ENCODE measurements at regions not wholly inside any gene's neighbourhood (a gene's known extent, or its start where the extent isn't known, plus 50 kb on each side); places are given as distances from the start of the nearest gene placed in this dataset.
A peak's percentile ranks its signal among the peaks of the same experiment; 100 is the strongest.

GRCh38 chr12:47553266-47553665, 152.6 kb downstream of the RPAP3 start:
- Mint-ChIP-seq H3K27me3 (ENCODE audit: unreplicated experiment) (peaks cover 7% of the 10 kb centered on the region), H3K36me3 (ENCODE audit: unreplicated experiment) (no peaks in the 10 kb centered on the region), H3K4me3 (ENCODE audit: unreplicated experiment) (no peak overlapping the region), H3K27ac (ENCODE audit: unreplicated experiment) (no peak overlapping the region), H3K4me1 (ENCODE audit: unreplicated experiment) (peaks cover 4% of the 10 kb centered on the region), H3K9me3 (ENCODE audit: unreplicated experiment) (peaks cover 12% of the 10 kb centered on the region)
- DNase-seq (ENCODE audit: extremely low spot score, unreplicated experiment), result no peak
- no peak for TF ChIP-seq CTCF (IDR thresholded peaks at IDR 0.05)

GRCh38 chr12:47551426-47551851, 154.4 kb downstream of the RPAP3 start:
- Mint-ChIP-seq H3K9me3 (ENCODE audit: unreplicated experiment) (peaks cover 12% of the 10 kb centered on the region), H3K36me3 (ENCODE audit: unreplicated experiment) (no peaks in the 10 kb centered on the region), H3K27ac (ENCODE audit: unreplicated experiment) (no peak overlapping the region), H3K4me1 (ENCODE audit: unreplicated experiment) (peaks cover 4% of the 10 kb centered on the region), H3K27me3 (ENCODE audit: unreplicated experiment) (no peaks in the 10 kb centered on the region), H3K4me3 (ENCODE audit: unreplicated experiment) (no peak overlapping the region)
- DNase-seq (ENCODE audit: extremely low spot score, unreplicated experiment), result no peak
- TF ChIP-seq CTCF (IDR thresholded peaks at IDR 0.05), result no peak

- no peaks in the 10 kb centered on the region for H3K27me3 Mint-ChIP-seq (ENCODE audit: unreplicated experiment)
- peaks cover 4% of the 10 kb centered on the region for H3K4me1 Mint-ChIP-seq (ENCODE audit: unreplicated experiment)
- no peak for DNase-seq (ENCODE audit: extremely low spot score, unreplicated experiment)
- no peak overlapping the region for H3K27ac Mint-ChIP-seq (ENCODE audit: unreplicated experiment)
- TF ChIP-seq CTCF (IDR thresholded peaks at IDR 0.05), result no peak
- H3K9me3 Mint-ChIP-seq (ENCODE audit: unreplicated experiment), result peaks cover 12% of the 10 kb centered on the region
- H3K4me3 Mint-ChIP-seq (ENCODE audit: unreplicated experiment), result no peak overlapping the region
- no peaks in the 10 kb centered on the region for H3K36me3 Mint-ChIP-seq (ENCODE audit: unreplicated experiment)
These were observed 156.6 kb downstream of the RPAP3 start for GRCh38 chr12:47549258-47549657.

- DNase-seq (ENCODE audit: extremely low spot score, unreplicated experiment), result no peak
- no peak overlapping the region for H3K4me3 Mint-ChIP-seq (ENCODE audit: unreplicated experiment)
- no peak for TF ChIP-seq CTCF (IDR thresholded peaks at IDR 0.05)
- H3K9me3 Mint-ChIP-seq (ENCODE audit: unreplicated experiment), result peaks cover 6% of the 10 kb centered on the region
- H3K27ac Mint-ChIP-seq (ENCODE audit: unreplicated experiment), result no peak overlapping the region
- H3K36me3 Mint-ChIP-seq (ENCODE audit: unreplicated experiment), result no peaks in the 10 kb centered on the region
- H3K4me1 Mint-ChIP-seq (ENCODE audit: unreplicated experiment), result peaks cover 4% of the 10 kb centered on the region
- no peaks in the 10 kb centered on the region for H3K27me3 Mint-ChIP-seq (ENCODE audit: unreplicated experiment)
These were observed 157.4 kb downstream of the RPAP3 start for GRCh38 chr12:47548401-47548800.

- Mint-ChIP-seq H3K36me3 (ENCODE audit: unreplicated experiment) (no peaks in the 10 kb centered on the region), H3K4me3 (ENCODE audit: unreplicated experiment) (no peak overlapping the region), H3K4me1 (ENCODE audit: unreplicated experiment) (peaks cover 4% of the 10 kb centered on the region), H3K9me3 (ENCODE audit: unreplicated experiment) (no peaks in the 10 kb centered on the region), H3K27me3 (ENCODE audit: unreplicated experiment) (peaks cover 3% of the 10 kb centered on the region), H3K27ac (ENCODE audit: unreplicated experiment) (no peak overlapping the region)
- TF ChIP-seq CTCF (IDR thresholded peaks at IDR 0.05), result peak; percentile 40
- DNase-seq (ENCODE audit: extremely low spot score, unreplicated experiment), result no peak
These were observed 158.8 kb downstream of the RPAP3 start for GRCh38 chr12:47547077-47547476.
